ENCODE measurements at regions not wholly inside any gene's neighbourhood (a gene's known extent, or its start where the extent isn't known, plus 50 kb on each side); places are given as distances from the start of the nearest gene placed in this dataset.

DNA sequence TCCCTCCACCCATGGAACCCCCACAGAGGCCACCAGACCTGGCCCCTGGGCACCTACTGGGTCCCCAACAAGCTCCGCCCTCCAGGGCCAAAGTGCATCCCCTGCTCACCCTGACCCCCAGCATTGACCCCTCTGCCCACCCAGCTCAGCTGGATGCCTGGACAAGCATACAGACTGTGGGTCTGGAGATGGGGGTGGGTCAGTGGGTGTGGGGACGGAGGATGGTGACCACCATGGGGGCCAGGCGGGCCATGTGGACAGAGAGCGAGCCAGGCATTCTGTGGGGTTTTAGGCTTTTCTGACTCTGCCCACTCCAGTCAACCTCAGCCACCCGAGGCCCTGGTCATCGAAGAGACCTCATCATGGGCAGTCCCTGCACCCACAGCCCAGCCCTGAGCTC lies 183.7 kb downstream of the BRD1 start:
- TF ChIP-seq, protein P1, sequence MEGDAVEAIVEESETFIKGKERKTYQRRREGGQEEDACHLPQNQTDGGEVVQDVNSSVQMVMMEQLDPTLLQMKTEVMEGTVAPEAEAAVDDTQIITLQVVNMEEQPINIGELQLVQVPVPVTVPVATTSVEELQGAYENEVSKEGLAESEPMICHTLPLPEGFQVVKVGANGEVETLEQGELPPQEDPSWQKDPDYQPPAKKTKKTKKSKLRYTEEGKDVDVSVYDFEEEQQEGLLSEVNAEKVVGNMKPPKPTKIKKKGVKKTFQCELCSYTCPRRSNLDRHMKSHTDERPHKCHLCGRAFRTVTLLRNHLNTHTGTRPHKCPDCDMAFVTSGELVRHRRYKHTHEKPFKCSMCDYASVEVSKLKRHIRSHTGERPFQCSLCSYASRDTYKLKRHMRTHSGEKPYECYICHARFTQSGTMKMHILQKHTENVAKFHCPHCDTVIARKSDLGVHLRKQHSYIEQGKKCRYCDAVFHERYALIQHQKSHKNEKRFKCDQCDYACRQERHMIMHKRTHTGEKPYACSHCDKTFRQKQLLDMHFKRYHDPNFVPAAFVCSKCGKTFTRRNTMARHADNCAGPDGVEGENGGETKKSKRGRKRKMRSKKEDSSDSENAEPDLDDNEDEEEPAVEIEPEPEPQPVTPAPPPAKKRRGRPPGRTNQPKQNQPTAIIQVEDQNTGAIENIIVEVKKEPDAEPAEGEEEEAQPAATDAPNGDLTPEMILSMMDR (conservative IDR thresholded peaks at IDR 0.05; ENCODE audit: low read depth in 2 of 2) = no peak
- TF ChIP-seq EZH2 (IDR thresholded peaks at IDR 0.05; ENCODE audit: low read depth, unreplicated experiment) (no peak), EZH2phosphoT487 (IDR thresholded peaks at IDR 0.05; ENCODE audit: unreplicated experiment) (no peak), CREB1 (CRISPR knock-in tag; IDR thresholded peaks at IDR 0.05; ENCODE audit: low read depth) (no peak), NANOG (IDR thresholded peaks at IDR 0.05; ENCODE audit: borderline replicate concordance) (no peak), ZNF331 (CRISPR knock-in tag; IDR thresholded peaks at IDR 0.05; ENCODE audit: low read depth) (no peak), POLR2AphosphoS5 (IDR thresholded peaks at IDR 0.05; ENCODE audit: low read depth) (no peak), ZNF114 (CRISPR knock-in tag; IDR thresholded peaks at IDR 0.05) (no peak), STAT1 (IDR thresholded peaks at IDR 0.05; ENCODE audit: unreplicated experiment) (no peak), JUNB (IDR thresholded peaks at IDR 0.05; ENCODE audit: unreplicated experiment) (no peak)
- TF ChIP-seq, protein P2, sequence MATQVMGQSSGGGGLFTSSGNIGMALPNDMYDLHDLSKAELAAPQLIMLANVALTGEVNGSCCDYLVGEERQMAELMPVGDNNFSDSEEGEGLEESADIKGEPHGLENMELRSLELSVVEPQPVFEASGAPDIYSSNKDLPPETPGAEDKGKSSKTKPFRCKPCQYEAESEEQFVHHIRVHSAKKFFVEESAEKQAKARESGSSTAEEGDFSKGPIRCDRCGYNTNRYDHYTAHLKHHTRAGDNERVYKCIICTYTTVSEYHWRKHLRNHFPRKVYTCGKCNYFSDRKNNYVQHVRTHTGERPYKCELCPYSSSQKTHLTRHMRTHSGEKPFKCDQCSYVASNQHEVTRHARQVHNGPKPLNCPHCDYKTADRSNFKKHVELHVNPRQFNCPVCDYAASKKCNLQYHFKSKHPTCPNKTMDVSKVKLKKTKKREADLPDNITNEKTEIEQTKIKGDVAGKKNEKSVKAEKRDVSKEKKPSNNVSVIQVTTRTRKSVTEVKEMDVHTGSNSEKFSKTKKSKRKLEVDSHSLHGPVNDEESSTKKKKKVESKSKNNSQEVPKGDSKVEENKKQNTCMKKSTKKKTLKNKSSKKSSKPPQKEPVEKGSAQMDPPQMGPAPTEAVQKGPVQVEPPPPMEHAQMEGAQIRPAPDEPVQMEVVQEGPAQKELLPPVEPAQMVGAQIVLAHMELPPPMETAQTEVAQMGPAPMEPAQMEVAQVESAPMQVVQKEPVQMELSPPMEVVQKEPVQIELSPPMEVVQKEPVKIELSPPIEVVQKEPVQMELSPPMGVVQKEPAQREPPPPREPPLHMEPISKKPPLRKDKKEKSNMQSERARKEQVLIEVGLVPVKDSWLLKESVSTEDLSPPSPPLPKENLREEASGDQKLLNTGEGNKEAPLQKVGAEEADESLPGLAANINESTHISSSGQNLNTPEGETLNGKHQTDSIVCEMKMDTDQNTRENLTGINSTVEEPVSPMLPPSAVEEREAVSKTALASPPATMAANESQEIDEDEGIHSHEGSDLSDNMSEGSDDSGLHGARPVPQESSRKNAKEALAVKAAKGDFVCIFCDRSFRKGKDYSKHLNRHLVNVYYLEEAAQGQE (IDR thresholded peaks at IDR 0.05; ENCODE audit: unreplicated experiment) = no peak

Measured in GM23338 (cell line).